Stromal cell of bone marrow (primary cell): ENCODE measurements at regions not wholly inside any gene's neighbourhood (a gene's known extent, or its start where the extent isn't known, plus 50 kb on each side); places are given as distances from the start of the nearest gene placed in this dataset.
"Not testable (repeated sequence)": the region's sequence is repeated elsewhere in the genome, so short reads cannot be mapped to it uniquely, and the experiment has no call there.

Source experiments
- DNase-seq: peaks from one replicate; pipeline ENCODE4 v3.0.0-alpha.2; 2012; ENCODE audit warnings: low read depth

DNA sequence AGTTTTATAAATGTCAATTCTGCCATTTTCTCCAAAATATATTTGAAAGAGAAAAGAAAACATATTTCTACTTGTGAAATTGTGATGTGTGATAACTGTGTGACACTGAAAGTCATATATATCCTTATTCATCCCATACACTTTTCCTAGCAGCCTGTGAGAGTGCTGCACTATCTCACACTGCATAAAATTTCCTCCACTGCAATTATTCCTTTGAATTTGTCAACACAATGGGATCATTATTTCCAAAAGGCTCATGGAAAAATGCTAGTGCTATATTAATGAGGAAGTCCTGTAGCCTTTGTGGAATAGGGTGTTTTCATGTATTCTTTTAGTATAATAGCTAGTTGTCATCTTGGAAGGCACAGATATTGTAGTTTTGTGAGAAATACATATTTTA lies 504.1 kb downstream of the RPL10L start:
- no peak for DNase-seq

DNA sequence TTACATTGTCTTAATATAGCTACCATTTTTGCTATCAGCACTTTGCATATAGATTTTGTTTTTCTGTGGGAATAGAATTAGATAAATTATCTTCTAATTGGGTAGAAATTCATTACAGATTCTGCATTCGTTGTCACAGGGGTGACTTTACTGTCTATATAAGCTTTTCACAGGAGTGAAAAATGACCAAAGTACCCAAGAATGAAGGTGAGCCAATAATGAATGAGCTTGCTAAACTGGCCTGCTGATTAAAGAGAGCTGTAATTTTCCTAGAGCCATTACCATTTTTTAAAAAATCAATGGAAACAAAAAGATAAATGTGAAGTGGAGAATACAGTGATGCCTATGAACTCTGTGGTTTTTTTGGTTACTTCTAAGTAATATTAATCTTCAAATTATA lies 504.6 kb downstream of the RPL10L start:
- no peak for DNase-seq

GRCh38 chr14:46140445-46140844 lies 511.1 kb downstream of the RPL10L start:
- no peak for DNase-seq

DNA sequence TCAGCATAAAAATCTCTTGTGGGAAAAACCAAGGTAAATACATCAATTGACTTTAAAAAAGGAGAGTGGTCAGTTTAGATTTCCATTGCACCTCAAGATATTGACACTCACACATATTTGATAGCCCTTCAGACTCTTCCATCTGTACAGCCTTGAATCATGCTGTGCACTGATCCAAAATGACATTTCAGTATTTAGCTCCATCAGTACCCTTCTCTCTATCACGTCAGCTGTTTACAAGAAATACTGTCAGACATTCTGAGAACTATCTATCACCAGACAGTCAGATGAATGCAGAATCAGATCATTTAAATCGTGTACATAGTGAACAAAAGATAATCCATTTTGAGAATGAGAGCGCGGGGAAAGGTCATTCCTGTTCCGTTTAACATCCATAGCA lies 511.9 kb downstream of the RPL10L start:
- no peak for DNase-seq

DNA sequence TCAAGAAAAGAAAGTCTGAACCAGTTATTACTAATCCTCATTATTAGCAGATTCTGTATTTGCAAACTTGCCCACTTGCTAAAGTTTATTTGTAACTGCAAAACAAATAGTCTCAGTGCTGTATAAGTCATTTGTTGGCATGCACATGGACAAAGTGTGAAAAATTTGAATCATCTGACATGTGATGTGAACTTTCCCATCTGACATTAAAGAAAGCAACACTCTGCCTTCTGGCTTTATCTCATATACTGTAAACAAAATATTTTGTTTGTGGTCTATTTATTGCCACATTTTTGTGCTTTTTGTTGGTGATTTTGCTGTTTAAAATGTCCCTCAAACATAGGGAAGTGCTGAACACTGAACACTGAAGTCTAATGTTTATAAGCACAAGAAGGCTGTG lies 513.8 kb downstream of the RPL10L start:
- no peak for DNase-seq

DNA sequence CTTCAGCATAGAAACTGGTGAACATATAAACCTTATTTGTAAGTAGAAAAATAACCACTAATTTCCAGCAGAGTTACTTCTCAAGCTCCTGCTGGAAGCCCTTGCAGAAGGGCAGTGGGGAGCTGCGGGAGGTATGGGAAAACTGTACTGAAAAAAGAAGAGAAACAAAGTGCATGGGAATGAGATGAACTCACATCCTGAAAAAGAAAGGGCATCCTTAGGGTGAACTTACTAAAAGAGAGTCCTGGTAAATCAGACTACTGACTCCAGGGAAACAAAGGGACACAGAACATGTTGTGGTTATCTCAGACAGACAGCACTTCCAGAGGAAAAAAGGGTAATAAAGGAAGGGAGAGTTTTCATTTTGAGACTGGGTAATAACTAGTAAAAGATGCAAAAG lies 515.1 kb downstream of the RPL10L start:
- DNase-seq: no peak

DNA sequence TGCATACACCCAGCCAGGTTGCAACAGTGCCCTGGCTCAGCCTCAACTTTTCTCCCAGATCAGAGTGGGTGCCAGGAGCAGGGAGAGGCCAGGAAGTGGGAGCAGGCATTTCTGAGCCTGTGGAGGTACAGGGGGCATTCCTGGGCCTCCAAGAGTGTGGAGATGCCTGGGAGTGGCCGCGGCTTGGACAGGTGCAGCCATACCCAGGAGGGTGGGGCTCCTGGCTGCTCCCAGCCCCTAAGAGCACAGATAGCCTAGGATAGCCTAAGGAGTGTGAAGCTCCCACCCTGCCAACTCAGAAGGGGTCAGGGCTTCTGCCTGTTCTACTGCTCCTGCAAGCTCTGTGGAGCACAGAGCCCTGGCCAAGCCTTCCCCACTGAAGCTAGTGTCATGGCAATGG lies 543.4 kb downstream of the RPL10L start:
- DNase-seq: no peak

DNA sequence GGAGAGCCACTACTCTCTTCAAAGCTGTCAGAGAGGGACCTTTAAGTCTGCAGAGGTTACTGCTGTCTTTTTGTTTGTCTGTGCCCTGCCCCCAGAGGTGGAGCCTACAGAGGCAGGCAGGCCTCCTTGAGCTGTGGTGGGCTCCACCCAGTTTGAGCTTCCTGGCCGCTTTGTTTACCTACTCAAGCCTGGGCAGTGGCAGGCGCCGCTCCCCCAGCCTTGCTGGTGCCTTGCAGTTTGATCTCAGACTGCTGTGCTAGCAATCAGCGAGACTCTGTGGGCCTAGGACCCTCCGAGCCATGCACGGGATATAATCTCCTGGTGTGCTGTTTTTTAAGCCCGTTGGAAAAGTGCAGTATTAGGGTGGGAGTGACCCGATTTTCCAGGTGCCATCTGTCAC lies 550.7 kb downstream of the RPL10L start:
- DNase-seq: not testable (repeated sequence)

GRCh38 chr14:46091819-46092218 lies 559.8 kb downstream of the RPL10L start:
- no peak for DNase-seq

DNA sequence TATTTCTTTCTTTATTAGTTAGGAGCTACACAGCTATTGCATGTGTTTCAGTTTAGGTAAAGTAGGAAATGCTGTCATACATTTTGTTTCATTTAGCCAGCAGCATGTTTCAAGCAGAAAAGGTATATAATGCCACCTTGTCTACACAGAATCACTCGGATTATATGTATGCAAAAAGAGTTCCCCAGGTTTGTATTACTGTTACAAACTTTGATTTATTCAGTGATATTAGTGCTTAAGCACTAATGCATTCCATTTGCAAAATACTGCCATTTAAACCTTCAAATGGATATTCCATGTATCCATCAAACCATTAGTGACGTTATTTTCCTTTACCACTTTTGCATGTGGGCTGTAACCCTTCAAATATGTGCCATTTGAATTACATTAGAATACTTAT lies 564.0 kb downstream of the RPL10L start:
- DNase-seq: no peak

GRCh38 chr14:46074061-46074460 lies 577.5 kb downstream of the RPL10L start:
- DNase-seq: no peak

DNA sequence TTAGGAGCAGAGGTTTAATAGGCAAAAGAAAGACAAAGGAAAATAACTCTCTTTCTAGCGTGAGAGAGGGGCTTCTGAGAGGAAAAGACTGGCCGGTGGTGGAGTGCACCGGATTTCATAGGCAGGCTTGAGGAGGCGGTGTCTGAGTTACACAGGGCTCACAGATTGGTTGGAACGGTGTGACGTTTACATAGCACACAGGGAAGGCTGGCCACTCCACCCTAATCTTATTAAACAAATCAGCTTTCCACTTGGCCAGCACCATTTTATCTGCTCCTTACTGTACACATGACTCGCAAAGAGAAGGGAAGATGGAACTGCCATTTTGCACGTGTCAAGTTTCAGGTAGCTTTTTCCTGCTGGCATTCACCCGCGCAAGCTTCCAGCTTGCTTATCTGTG lies 587.7 kb downstream of the RPL10L start:
- DNase-seq: no peak

- DNase-seq: no peak
These were observed 592.5 kb downstream of the RPL10L start for GRCh38 chr14:46058964-46059563.

DNA sequence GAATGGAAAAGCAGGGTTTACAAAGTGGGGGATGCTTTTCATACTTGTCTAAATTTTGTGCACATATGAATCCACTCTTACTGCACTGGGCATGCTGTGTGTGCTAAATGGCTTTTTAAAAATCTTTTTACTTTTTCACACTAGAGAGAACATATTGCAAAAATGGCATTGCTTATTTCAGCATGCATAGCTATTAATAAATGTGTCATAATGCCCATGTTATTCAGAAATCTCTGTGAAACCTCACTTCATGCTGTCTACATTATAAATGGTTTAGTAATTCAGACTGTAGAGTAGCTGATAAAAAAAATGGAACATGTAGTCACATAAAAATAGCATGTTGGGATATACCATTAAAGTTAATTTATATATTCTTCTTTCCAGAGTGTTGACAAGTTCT lies 593.8 kb downstream of the RPL10L start:
- no peak for DNase-seq

DNA sequence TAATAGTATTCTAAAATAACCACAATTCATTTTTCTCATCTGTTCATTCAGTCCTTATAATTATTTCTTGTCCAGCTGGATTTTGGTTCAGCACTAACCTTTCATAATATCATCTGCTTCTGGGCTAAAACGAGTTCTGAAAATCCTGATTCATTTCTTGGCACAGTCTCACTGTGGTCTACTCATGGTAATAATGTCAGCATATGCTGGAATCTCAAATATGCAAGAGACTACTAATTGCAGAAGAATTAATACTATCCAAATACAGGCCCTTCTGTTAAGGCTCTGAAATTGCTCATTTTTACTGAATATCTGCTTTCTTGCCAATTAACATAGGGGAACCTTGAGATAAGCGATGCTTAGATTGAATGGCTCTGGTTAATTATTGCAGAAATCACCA lies 597.1 kb downstream of the RPL10L start:
- peak; percentile 18 for DNase-seq

DNA sequence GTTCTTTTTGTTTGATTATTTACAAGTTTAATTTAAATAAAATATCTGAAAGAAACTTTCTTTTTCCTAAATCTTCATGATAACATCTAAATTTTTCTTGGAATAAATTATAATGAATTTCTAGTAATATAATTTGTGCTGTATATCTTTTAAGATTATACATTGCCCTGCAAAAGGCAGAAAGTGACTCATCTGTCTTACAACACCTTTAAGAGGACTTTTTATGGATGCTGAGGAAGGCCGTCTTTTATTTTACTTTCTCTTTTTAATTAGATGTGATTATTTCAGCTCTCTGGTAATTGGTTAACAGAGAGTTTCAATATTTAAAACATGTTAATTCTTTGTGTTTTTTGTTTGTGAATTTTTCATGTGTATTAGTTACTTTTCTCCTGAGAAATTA lies 598.4 kb downstream of the RPL10L start:
- no peak for DNase-seq

DNA sequence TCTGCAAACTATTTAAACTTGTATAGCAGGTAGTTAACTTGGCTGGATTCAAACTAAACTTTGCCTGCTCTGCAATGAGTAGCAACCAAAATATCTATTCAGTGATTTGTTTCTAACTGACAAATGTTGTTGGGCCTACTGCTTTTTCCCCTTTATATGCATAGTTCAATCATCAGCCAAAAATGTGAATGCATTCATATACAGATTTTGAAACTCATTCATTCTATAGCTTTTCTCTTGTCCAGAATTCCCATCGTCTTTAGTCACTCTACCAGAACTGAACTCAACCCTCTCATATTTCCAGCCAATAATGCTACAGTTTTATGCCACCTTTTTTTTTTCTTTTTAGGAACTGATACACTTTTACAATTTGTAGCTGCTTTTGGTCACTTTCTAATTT lies 599.8 kb downstream of the RPL10L start:
- no peak for DNase-seq

GRCh38 chr14:46048127-46048526 lies 603.5 kb downstream of the RPL10L start:
- no peak for DNase-seq

DNA sequence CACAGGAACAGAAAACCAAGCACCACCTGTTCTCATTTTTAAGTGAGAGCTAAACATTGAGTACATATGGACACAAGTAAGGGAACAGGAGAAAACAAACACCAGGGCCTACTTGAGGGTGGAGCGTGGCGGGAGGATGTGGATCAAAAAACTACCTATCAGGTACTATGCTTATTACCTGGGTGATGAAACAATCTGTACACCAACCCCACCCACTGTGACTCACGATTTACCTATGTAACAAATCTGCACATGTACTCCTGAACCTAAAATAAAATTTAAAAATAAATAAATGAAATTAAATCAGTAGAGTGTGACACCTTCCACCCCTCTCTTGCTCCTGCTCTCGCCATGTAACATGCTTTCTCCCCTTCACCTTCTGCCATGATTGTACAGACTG lies 615.5 kb downstream of the RPL10L start:
- DNase-seq: no peak

- no peak for DNase-seq
These were observed 617.3 kb downstream of the RPL10L start for GRCh38 chr14:46034305-46034704.

- DNase-seq: no peak
These were observed 632.6 kb downstream of the RPL10L start for GRCh38 chr14:46018846-46019420.

DNA sequence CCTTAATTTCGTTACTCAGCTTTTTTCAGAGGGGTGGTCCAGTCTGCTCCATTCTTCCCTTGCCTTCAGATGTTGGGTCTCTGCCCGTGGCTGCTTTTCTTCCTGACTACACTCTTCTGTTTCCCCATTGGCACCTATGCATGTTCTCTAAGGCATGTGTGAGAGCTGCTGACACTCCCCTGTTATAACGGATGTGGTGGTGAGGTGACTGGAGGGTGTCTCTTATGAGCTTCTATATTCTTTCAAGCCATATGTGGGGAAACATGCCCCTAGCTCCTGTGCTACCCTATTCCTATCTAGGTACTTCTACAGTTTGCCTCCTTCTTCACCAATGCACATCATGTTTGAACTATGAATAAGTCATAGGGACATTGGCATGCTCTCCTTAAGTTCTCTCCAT lies 643.2 kb downstream of the RPL10L start:
- no peak for DNase-seq

DNA sequence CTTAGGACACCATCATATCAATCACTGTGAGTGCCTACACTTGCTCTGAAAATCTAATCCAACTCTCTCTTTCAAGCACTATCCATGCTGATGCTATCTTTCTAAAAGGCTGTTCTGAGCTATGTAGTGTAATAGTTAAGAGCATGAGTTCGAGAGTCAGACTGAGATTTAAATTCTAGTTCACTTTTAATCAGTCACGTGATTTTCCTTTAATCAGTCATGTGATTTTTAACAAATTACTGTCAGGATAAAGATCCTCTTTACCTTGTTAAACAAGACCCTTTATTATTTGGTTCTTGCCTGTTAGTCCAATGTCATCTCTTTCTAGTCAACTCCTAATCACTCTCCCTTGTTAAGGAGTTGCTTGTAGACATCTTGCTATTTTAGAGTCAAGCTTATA lies 653.0 kb downstream of the RPL10L start:
- no peak for DNase-seq

- DNase-seq: no peak
These were observed 661.3 kb downstream of the RPL10L start for GRCh38 chr14:45990252-45990651.

- no peak for DNase-seq
These were observed 675.6 kb downstream of the RPL10L start for GRCh38 chr14:45976001-45976400.
